Activated CD4-positive, alpha-beta T cell treated with anti-CD3 and anti-CD28 coated beads, Interleukin-2, amount 10 ng/mL, durations not matched to agents 24 days and 14 days (primary cell): ENCODE measurements at regions not wholly inside any gene's neighbourhood (a gene's known extent, or its start where the extent isn't known, plus 50 kb on each side); places are given as distances from the start of the nearest gene placed in this dataset.

Source experiments
- DNase-seq: peaks from one replicate; pipeline ENCODE4 v3.0.0; 2022
- H3K27ac Mint-ChIP-seq: one replicate; pipeline ENCODE4 v1.8.0; 2022; ENCODE audit warnings: mild to moderate bottlenecking, mixed read lengths
- H3K27me3 Mint-ChIP-seq: one replicate; pipeline ENCODE4 v1.8.0; 2022; ENCODE audit warnings: mixed read lengths
- H3K36me3 Mint-ChIP-seq: one replicate; pipeline ENCODE4 v1.8.0; 2022; ENCODE audit warnings: low read depth, mild to moderate bottlenecking, mixed read lengths
- H3K4me1 Mint-ChIP-seq: one replicate; pipeline ENCODE4 v1.8.0; 2021; ENCODE audit warnings: mixed read lengths
- H3K4me3 Mint-ChIP-seq: one replicate; pipeline ENCODE4 v1.8.0; 2022; ENCODE audit warnings: mild to moderate bottlenecking, moderate library complexity, mixed read lengths
- H3K9me3 Mint-ChIP-seq: one replicate; pipeline ENCODE4 v1.8.0; 2021; ENCODE audit warnings: mixed read lengths
- intact Hi-C: fragments of 100-400 bp; cut with micrococcal nuclease; formaldehyde crosslinking; loops from one replicate; pipeline ENCODE4 v1.15.1; 2023

GRCh38 chr4:178340468-178340867, 898.2 kb upstream of the AGA start:
- intact Hi-C loops, result no loop called here
- no peaks in the 10 kb centered on the region for H3K9me3 Mint-ChIP-seq
- no peak overlapping the region for H3K4me3 Mint-ChIP-seq
- no peaks in the 10 kb centered on the region for H3K36me3 Mint-ChIP-seq
- H3K27ac Mint-ChIP-seq, result no peak overlapping the region
- H3K27me3 Mint-ChIP-seq, result no peaks in the 10 kb centered on the region
- no peaks in the 10 kb centered on the region for H3K4me1 Mint-ChIP-seq
- DNase-seq, result no peak

GRCh38 chr4:178344096-178344495, 901.9 kb upstream of the AGA start:
- DNase-seq, result no peak
- no peak overlapping the region for H3K4me3 Mint-ChIP-seq
- no peaks in the 10 kb centered on the region for H3K4me1 Mint-ChIP-seq
- H3K27ac Mint-ChIP-seq, result no peak overlapping the region
- H3K36me3 Mint-ChIP-seq, result no peaks in the 10 kb centered on the region
- H3K27me3 Mint-ChIP-seq, result no peaks in the 10 kb centered on the region
- H3K9me3 Mint-ChIP-seq, result no peaks in the 10 kb centered on the region
- intact Hi-C loops, result no loop called here

DNA sequence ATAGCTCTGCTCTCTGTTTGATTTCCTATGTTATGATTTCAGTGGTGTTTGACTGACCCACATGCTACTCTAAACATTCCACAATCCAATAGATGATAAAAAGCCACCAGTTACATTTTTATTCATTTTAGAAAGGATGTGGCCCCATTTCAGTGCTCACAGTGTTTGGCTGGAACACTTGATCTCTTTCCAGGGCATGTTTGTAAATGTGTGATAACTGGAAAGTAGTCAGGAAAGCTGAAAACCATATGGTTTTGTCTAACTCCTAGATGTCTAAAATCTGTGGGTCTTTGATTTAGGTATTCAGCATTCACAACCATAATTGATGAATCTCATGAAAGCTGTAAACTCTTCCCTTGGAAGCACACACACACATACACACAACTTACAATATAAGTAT, 904.9 kb upstream of the AGA start:
- Mint-ChIP-seq H3K9me3 (no peaks in the 10 kb centered on the region), H3K27me3 (no peaks in the 10 kb centered on the region), H3K27ac (no peak overlapping the region), H3K4me1 (no peaks in the 10 kb centered on the region), H3K36me3 (no peaks in the 10 kb centered on the region), H3K4me3 (no peak overlapping the region)
- intact Hi-C loops, result no loop called here
- no peak for DNase-seq

- Mint-ChIP-seq H3K4me1 (no peaks in the 10 kb centered on the region), H3K27me3 (no peaks in the 10 kb centered on the region), H3K27ac (no peak overlapping the region), H3K4me3 (no peak overlapping the region), H3K9me3 (no peaks in the 10 kb centered on the region), H3K36me3 (no peaks in the 10 kb centered on the region)
- no peak for DNase-seq
- intact Hi-C loops, result no loop called here
Observed at GRCh38 chr4:178349601-178350000, 907.4 kb upstream of the AGA start.

GRCh38 chr4:178351185-178351584, 908.9 kb upstream of the AGA start:
- H3K9me3 Mint-ChIP-seq, result no peaks in the 10 kb centered on the region
- H3K36me3 Mint-ChIP-seq, result no peaks in the 10 kb centered on the region
- no peaks in the 10 kb centered on the region for H3K4me1 Mint-ChIP-seq
- H3K4me3 Mint-ChIP-seq, result no peak overlapping the region
- intact Hi-C loops, result no loop called here
- DNase-seq, result no peak
- H3K27ac Mint-ChIP-seq, result no peak overlapping the region
- no peaks in the 10 kb centered on the region for H3K27me3 Mint-ChIP-seq

- Mint-ChIP-seq H3K27me3 (no peaks in the 10 kb centered on the region), H3K27ac (no peak overlapping the region)
- intact Hi-C loops, result no loop called here
Observed at GRCh38 chr4:178356725-178357124, 914.5 kb upstream of the AGA start.

DNA sequence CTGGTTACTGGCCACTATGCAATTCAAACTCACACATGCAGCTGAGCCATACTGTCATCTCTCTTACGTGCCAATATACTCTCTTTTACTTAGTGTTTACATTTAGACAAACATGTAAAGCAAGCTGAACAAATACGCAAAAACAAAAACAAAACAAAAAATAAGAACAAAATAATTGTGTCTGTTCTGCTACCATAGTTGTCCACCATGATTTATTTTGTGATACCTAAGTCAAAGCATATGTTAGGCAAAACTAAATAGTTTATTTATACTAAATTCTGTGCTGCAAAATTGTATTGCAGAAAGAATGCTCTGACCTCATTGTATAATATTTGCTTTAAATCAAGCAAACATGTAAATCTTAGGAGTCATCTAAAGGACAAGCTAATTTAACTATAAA, 943.2 kb upstream of the AGA start:
- no peaks in the 10 kb centered on the region for H3K36me3 Mint-ChIP-seq
- no peak overlapping the region for H3K27ac Mint-ChIP-seq
- DNase-seq, result no peak
- no peaks in the 10 kb centered on the region for H3K4me1 Mint-ChIP-seq
- intact Hi-C loops, result no loop called here
- H3K4me3 Mint-ChIP-seq, result no peak overlapping the region
- no peaks in the 10 kb centered on the region for H3K27me3 Mint-ChIP-seq
- H3K9me3 Mint-ChIP-seq, result no peaks in the 10 kb centered on the region

More at GRCh38 chr4:178356725-178357124, 914.5 kb upstream of the AGA start:
- H3K9me3 Mint-ChIP-seq, result peaks cover 9% of the 10 kb centered on the region
- no peaks in the 10 kb centered on the region for H3K36me3 Mint-ChIP-seq
- H3K4me3 Mint-ChIP-seq, result no peak overlapping the region
- DNase-seq, result no peak
- no peaks in the 10 kb centered on the region for H3K4me1 Mint-ChIP-seq

- intact Hi-C loops, result no loop called here
- Mint-ChIP-seq H3K36me3 (no peaks in the 10 kb centered on the region), H3K27me3 (no peaks in the 10 kb centered on the region), H3K4me3 (no peak overlapping the region), H3K9me3 (no peaks in the 10 kb centered on the region), H3K4me1 (no peaks in the 10 kb centered on the region), H3K27ac (no peak overlapping the region)
- no peak for DNase-seq
Observed at GRCh38 chr4:178387756-178388155, 945.5 kb upstream of the AGA start.

DNA sequence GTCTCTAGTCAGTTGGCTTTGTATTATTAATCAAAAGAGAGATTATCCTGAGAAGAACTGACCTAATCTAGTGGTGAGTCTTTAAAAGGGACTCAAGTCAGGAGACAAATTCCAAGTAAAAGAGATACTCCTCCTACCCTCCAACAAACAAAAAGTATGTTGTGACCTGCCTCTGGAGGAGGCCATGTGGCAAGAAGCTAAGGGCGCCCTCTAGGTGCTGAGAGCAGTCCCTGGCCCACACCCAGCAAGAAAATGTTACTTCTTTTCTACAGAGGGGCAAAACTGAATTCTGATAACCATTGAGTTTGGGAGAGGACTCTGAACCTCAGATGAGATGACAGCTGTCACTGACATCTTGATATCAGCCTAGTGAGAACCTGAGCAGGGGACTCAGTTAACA, 953.6 kb upstream of the AGA start:
- intact Hi-C loops, result no loop called here
- Mint-ChIP-seq H3K4me3 (no peak overlapping the region), H3K27me3 (no peaks in the 10 kb centered on the region), H3K4me1 (no peaks in the 10 kb centered on the region), H3K9me3 (peaks cover 5% of the 10 kb centered on the region), H3K36me3 (no peaks in the 10 kb centered on the region), H3K27ac (no peak overlapping the region)
- DNase-seq, result no peak

DNA sequence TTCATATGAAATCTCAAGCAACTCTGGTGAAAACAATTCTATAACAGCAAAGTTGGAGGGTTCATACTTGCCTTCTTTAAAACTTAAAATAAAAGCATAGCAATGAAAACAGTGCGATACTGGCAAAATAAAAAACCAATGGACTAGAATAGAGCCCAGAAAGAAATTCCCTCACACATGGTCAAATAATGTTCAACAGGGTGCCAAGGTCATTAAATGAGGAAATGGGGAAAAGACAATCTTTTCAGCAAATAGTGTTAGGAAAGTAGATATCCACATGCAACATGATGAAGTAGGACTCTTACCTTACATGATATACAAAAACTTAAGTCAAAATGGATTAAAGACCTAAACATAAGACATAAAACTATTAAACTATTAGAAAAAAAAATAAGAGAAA, 970.2 kb upstream of the AGA start:
- intact Hi-C loops, result no loop called here
- no peaks in the 10 kb centered on the region for H3K36me3 Mint-ChIP-seq

GRCh38 chr4:178414042-178414441, 971.8 kb upstream of the AGA start:
- no peaks in the 10 kb centered on the region for H3K9me3 Mint-ChIP-seq
- H3K4me3 Mint-ChIP-seq, result no peak overlapping the region
- no peaks in the 10 kb centered on the region for H3K4me1 Mint-ChIP-seq
- DNase-seq, result no peak
- H3K27ac Mint-ChIP-seq, result no peak overlapping the region
- intact Hi-C loops, result no loop called here
- no peaks in the 10 kb centered on the region for H3K36me3 Mint-ChIP-seq
- no peaks in the 10 kb centered on the region for H3K27me3 Mint-ChIP-seq

More for the DNA sequence above, 970.2 kb upstream of the AGA start:
- no peaks in the 10 kb centered on the region for H3K27me3 Mint-ChIP-seq
- H3K27ac Mint-ChIP-seq, result no peak overlapping the region
- no peak for DNase-seq
- H3K4me1 Mint-ChIP-seq, result no peaks in the 10 kb centered on the region
- no peak overlapping the region for H3K4me3 Mint-ChIP-seq
- no peaks in the 10 kb centered on the region for H3K9me3 Mint-ChIP-seq

DNA sequence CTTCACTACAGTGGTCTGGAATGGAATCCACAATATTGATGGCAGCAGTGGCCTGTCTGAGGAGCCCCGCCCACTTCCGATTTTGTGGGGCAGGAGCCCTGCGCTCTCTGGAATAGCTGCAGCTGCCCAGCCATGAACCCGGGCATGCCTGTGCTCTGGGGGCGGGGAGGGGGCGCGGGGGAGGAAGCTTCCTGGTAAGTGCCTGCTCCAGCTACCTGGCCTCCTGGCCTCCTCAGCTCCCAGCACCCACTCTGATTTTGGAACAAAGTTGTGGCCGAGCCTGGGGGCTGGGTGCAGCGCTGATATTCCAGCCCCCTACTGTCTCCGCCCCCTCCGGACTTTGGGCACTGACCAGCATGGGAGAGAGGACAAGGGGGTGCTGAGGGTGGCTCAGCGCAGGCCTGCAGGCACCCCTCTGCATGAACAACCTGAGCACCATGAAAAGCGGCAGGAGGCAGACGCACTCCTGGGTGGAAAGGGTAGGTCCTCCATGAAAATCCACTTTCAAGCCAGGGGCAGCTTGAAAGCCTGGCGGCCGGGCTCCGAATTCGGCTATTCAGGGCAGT, 972.7 kb upstream of the AGA start:
- no peak overlapping the region for H3K4me3 Mint-ChIP-seq
- no peaks in the 10 kb centered on the region for H3K9me3 Mint-ChIP-seq
- H3K27ac Mint-ChIP-seq, result no peak overlapping the region
- no peak for DNase-seq
- no peaks in the 10 kb centered on the region for H3K27me3 Mint-ChIP-seq
- intact Hi-C loops, result no loop called here
- H3K4me1 Mint-ChIP-seq, result no peaks in the 10 kb centered on the region
- H3K36me3 Mint-ChIP-seq, result no peaks in the 10 kb centered on the region

DNA sequence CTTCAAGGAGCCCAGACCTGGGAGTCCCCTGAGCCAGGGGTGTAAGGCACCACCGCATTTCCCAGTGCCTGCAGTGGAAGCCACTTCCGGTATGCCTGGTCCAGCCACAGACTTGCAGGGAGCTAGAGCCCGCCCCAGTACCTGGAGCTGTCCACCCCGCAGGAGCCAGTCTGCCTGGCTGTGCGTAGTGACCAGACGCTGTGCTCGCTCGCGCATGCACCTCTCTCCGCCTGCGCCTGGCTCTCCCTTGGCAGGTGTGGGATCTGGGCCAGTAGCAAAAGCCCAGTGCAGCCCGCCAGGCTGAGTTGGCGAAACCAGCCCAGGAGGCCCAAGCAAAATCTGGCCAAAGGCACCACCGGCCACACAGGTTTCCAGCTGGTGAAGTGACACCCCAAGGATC, 973.7 kb upstream of the AGA start:
- H3K9me3 Mint-ChIP-seq, result no peaks in the 10 kb centered on the region
- no peak for DNase-seq
- no peak overlapping the region for H3K27ac Mint-ChIP-seq
- no peaks in the 10 kb centered on the region for H3K4me1 Mint-ChIP-seq
- intact Hi-C loops, result no loop called here
- H3K4me3 Mint-ChIP-seq, result no peak overlapping the region
- H3K27me3 Mint-ChIP-seq, result no peaks in the 10 kb centered on the region
- H3K36me3 Mint-ChIP-seq, result no peaks in the 10 kb centered on the region

- no peak overlapping the region for H3K27ac Mint-ChIP-seq
- intact Hi-C loops, result no loop called here
- H3K27me3 Mint-ChIP-seq, result no peaks in the 10 kb centered on the region
- DNase-seq, result no peak
- no peaks in the 10 kb centered on the region for H3K36me3 Mint-ChIP-seq
- H3K9me3 Mint-ChIP-seq, result peaks cover 4% of the 10 kb centered on the region
- no peak overlapping the region for H3K4me3 Mint-ChIP-seq
- H3K4me1 Mint-ChIP-seq, result no peaks in the 10 kb centered on the region
Observed at GRCh38 chr4:178423366-178423765, 981.1 kb upstream of the AGA start.

DNA sequence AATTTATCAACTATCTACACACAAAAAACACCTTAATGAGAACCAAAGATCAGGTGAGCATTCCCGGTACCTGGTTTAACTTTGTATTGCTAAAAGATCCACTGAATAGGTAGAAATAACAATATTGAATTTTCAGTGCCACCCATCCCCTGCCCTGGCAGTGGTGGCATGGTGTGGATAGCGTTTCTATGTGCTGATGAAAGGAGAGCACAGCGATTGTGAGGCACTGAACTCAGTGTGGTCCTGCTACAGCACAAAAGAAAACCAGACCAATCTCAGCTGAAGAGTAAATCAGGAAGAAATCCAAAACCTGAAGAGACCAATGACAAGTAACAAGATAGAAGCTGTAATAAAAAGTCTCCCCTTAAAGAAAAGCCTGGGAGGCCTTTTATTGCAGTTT, 984.6 kb upstream of the AGA start:
- Mint-ChIP-seq H3K27ac (no peak overlapping the region), H3K9me3 (peaks cover 4% of the 10 kb centered on the region), H3K27me3 (no peaks in the 10 kb centered on the region), H3K36me3 (no peaks in the 10 kb centered on the region), H3K4me3 (no peak overlapping the region), H3K4me1 (no peaks in the 10 kb centered on the region)
- intact Hi-C loops, result no loop called here
- no peak for DNase-seq
